WTC11 (cell line): ENCODE measurements at regions not wholly inside any gene's neighbourhood (a gene's known extent, or its start where the extent isn't known, plus 50 kb on each side); places are given as distances from the start of the nearest gene placed in this dataset.

Source experiments
- ATAC-seq: fragments of 200-7000 bp; cut with Tn5 transposase; 2 replicates; pipeline ENCODE4 v1.10.0; 2021; ENCODE audit warnings: mild to moderate bottlenecking, moderate library complexity
- CTCF ChIA-PET: fragments of 300-600 bp; sonication (Branson Sonifier 250); formaldehyde crosslinking; loops from one replicate; lab custom pipeline; 2021; ENCODE audit warnings: antibody characterized with exemption; lab: Charles Lee
- POLR2A ChIA-PET: fragments of 350-600 bp; sonication (Branson Sonifier 250); formaldehyde crosslinking; loops from one replicate; lab custom pipeline; 2021; ENCODE audit warnings: antibody characterized with exemption; lab: Charles Lee
- DNase-seq: peaks from one replicate; pipeline ENCODE4 v3.0.0; 2021; ENCODE audit warnings: low spot score
- H3K27ac Mint-ChIP-seq: 2 replicates; pipeline ENCODE4 v1.8.0; 2021; ENCODE audit warnings: mixed read lengths
- H3K27me3 Mint-ChIP-seq: 2 replicates; pipeline ENCODE4 v1.8.0; 2021; ENCODE audit warnings: low read depth, mild to moderate bottlenecking, moderate library complexity, mixed read lengths
- H3K36me3 Mint-ChIP-seq: 2 replicates; pipeline ENCODE4 v1.8.0; 2021; ENCODE audit warnings: mixed read lengths
- H3K4me1 Mint-ChIP-seq: 2 replicates; pipeline ENCODE4 v1.8.0; 2022; ENCODE audit warnings: mixed read lengths
- H3K4me3 Mint-ChIP-seq: 2 replicates; pipeline ENCODE4 v1.8.0; 2021; ENCODE audit warnings: mild to moderate bottlenecking, moderate library complexity, mixed read lengths
- H3K9me3 Mint-ChIP-seq: 2 replicates; pipeline ENCODE4 v1.8.0; 2021; ENCODE audit warnings: mixed read lengths
- AFF4 ChIP-seq: sonication (generic); formaldehyde crosslinking; IDR thresholded peaks from 2 replicates; pipeline ENCODE4 v1.8.1; 2023; ENCODE audit warnings: mild to moderate bottlenecking, missing genetic modification reagents, borderline replicate concordance
- CBFB ChIP-seq: sonication (generic); formaldehyde crosslinking; IDR thresholded peaks from 2 replicates; pipeline ENCODE4 v1.8.1; 2022; ENCODE audit warnings: mild to moderate bottlenecking, low read depth, missing genetic modification reagents
- EMX1 ChIP-seq: fragments of 250-450 bp; sonication (Bioruptor Pico); IDR thresholded peaks from 2 replicates; pipeline ENCODE4 v1.8.0; 2021; ENCODE audit warnings: mild to moderate bottlenecking
- ERG ChIP-seq: fragments of 250-450 bp; sonication (Bioruptor Pico); IDR thresholded peaks from 2 replicates; pipeline ENCODE4 v1.8.0; 2021; ENCODE audit warnings: mild to moderate bottlenecking
- FOXJ3 ChIP-seq: sonication (generic); formaldehyde crosslinking; IDR thresholded peaks from 2 replicates; pipeline ENCODE4 v1.9.0; 2021; ENCODE audit warnings: missing genetic modification reagents, mild to moderate bottlenecking, borderline replicate concordance
- FOXP1 ChIP-seq: sonication (generic); formaldehyde crosslinking; IDR thresholded peaks from 2 replicates; pipeline ENCODE4 v1.8.0; 2022; ENCODE audit warnings: missing genetic modification reagents, mild to moderate bottlenecking, moderate library complexity, borderline replicate concordance
- GRHL2 ChIP-seq: fragments of 250-450 bp; sonication (Bioruptor Pico); IDR thresholded peaks from 2 replicates; pipeline ENCODE4 v1.8.0; 2022; ENCODE audit warnings: mild to moderate bottlenecking, moderate library complexity; ENCODE audit not compliant: insufficient replicate concordance, severe bottlenecking
- JUN ChIP-seq: sonication (generic); formaldehyde crosslinking; IDR thresholded peaks from 2 replicates; pipeline ENCODE4 v1.8.0; 2023; ENCODE audit warnings: mild to moderate bottlenecking, missing genetic modification reagents
- MAX ChIP-seq: sonication (generic); formaldehyde crosslinking; IDR thresholded peaks from 2 replicates; pipeline ENCODE4 v1.8.0; 2022; ENCODE audit warnings: mild to moderate bottlenecking, missing genetic modification reagents
- MXD4 ChIP-seq: fragments of 250-450 bp; sonication (Bioruptor Pico); IDR thresholded peaks from 2 replicates; pipeline ENCODE4 v1.8.0; 2021; ENCODE audit warnings: mild to moderate bottlenecking, moderate library complexity, borderline replicate concordance
- NFYB ChIP-seq: sonication (generic); formaldehyde crosslinking; conservative IDR thresholded peaks from 2 replicates; pipeline ENCODE4 v1.8.0; 2022; ENCODE audit warnings: low read depth, missing genetic modification reagents
- PRDM15 ChIP-seq: sonication (generic); formaldehyde crosslinking; IDR thresholded peaks from 2 replicates; pipeline ENCODE4 v1.8.0; 2022; ENCODE audit warnings: missing genetic modification reagents
- RORB ChIP-seq: fragments of 250-450 bp; sonication (Bioruptor Pico); IDR thresholded peaks from 2 replicates; pipeline ENCODE4 v1.9.0; 2021; ENCODE audit warnings: mild to moderate bottlenecking
- SMAD4 ChIP-seq: sonication (generic); formaldehyde crosslinking; IDR thresholded peaks from 2 replicates; pipeline ENCODE4 v1.8.0; 2022; ENCODE audit warnings: mild to moderate bottlenecking, missing genetic modification reagents
- TP53 ChIP-seq: sonication (generic); formaldehyde crosslinking; IDR thresholded peaks from 2 replicates; pipeline ENCODE4 v1.8.1; 2023; ENCODE audit warnings: mild to moderate bottlenecking, missing genetic modification reagents
- ZBTB21 ChIP-seq: sonication (generic); formaldehyde crosslinking; IDR thresholded peaks from 2 replicates; pipeline ENCODE4 v1.8.1; 2023; ENCODE audit warnings: mild to moderate bottlenecking, missing genetic modification reagents, borderline replicate concordance
- ZNF138 ChIP-seq: sonication (generic); formaldehyde crosslinking; conservative IDR thresholded peaks from 2 replicates; pipeline ENCODE4 v1.8.1; 2022; ENCODE audit warnings: mild to moderate bottlenecking, moderate library complexity, missing genetic modification reagents
- ZNF396 ChIP-seq: fragments of 250-450 bp; sonication (Bioruptor Pico); IDR thresholded peaks from 2 replicates; pipeline ENCODE4 v1.8.0; 2021; ENCODE audit warnings: mild to moderate bottlenecking, moderate library complexity, borderline replicate concordance
- ZSCAN18 ChIP-seq: fragments of 250-450 bp; sonication (Bioruptor Pico); IDR thresholded peaks from 2 replicates; pipeline ENCODE4 v2.1.2; 2022; ENCODE audit warnings: mild to moderate bottlenecking, moderate library complexity
- TF ChIP-seq, protein P1 (sequence below): sonication (generic); formaldehyde crosslinking; conservative IDR thresholded peaks from 2 replicates; pipeline ENCODE4 v1.8.1; 2022; ENCODE audit warnings: mild to moderate bottlenecking, missing genetic modification reagents
- TF ChIP-seq, protein P2 (sequence below): sonication (generic); formaldehyde crosslinking; IDR thresholded peaks from 2 replicates; pipeline ENCODE4 v1.8.1; 2022; ENCODE audit warnings: mild to moderate bottlenecking, moderate library complexity, missing genetic modification reagents

GRCh38 chr4:45954276-45954675, 169.6 kb downstream of the GABRG1 start (continued):
- no peak for TF ChIP-seq FOXP1 (CRISPR knock-in tag)

DNA sequence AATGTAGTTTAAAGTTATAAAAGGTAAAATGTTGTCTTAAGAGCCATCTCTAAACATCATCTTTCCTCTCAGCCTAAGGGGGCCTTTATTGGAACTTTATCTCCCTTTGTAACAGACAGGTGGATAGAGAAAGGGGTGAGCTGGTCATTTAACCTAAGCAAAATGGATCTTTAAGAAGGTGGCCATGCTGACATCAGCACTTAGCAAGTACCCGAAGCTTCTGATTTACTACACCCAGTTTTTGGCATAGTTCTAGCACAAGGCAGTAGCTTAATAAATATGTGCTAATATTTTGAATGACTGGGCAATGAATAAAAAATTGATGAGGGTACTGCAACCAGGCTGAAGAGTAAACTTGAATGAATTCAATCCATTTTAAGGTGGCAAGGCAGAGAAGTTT, 172.7 kb downstream of the GABRG1 start:
- CTCF ChIA-PET = no interaction called here
- Mint-ChIP-seq H3K4me1 (no peaks in the 10 kb centered on the region), H3K36me3 (no peaks in the 10 kb centered on the region), H3K27ac (no peak overlapping the region), H3K4me3 (no peak overlapping the region), H3K27me3 (no peaks in the 10 kb centered on the region), H3K9me3 (no peaks in the 10 kb centered on the region)
- no peak for TF ChIP-seq ERG
- no peak for TF ChIP-seq PRDM15
- TF ChIP-seq SMAD4 (CRISPR knock-in tag) = no peak
- TF ChIP-seq, protein P1, sequence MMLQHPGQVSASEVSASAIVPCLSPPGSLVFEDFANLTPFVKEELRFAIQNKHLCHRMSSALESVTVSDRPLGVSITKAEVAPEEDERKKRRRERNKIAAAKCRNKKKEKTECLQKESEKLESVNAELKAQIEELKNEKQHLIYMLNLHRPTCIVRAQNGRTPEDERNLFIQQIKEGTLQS (CRISPR knock-in tag) = no peak
- TF ChIP-seq NFYB (CRISPR knock-in tag) = no peak
- no peak for TF ChIP-seq JUN (CRISPR knock-in tag)
- no peak for TF ChIP-seq FOXJ3 (CRISPR knock-in tag)
- TF ChIP-seq CBFB (CRISPR knock-in tag) = no peak
- no peak for ATAC-seq
- POLR2A ChIA-PET = no interaction called here
- no peak for DNase-seq

- H3K4me3 Mint-ChIP-seq = no peak overlapping the region
- H3K4me1 Mint-ChIP-seq = no peaks in the 10 kb centered on the region
- H3K27ac Mint-ChIP-seq = no peak overlapping the region
- no peaks in the 10 kb centered on the region for H3K27me3 Mint-ChIP-seq
- CTCF ChIA-PET = no interaction called here
- POLR2A ChIA-PET = no interaction called here
- DNase-seq (no peak), ATAC-seq (no peak)
- H3K36me3 Mint-ChIP-seq = no peaks in the 10 kb centered on the region
- no peaks in the 10 kb centered on the region for H3K9me3 Mint-ChIP-seq
- TF ChIP-seq MXD4 (CRISPR knock-in tag) = no peak
- no peak for TF ChIP-seq EMX1
- TF ChIP-seq GRHL2 (CRISPR knock-in tag) = no peak
- no peak for TF ChIP-seq AFF4 (CRISPR knock-in tag)
- TF ChIP-seq ZNF138 (CRISPR knock-in tag) = no peak
- TF ChIP-seq ZBTB21 (CRISPR knock-in tag) = no peak
- TF ChIP-seq ZNF396 (CRISPR knock-in tag) = no peak
- no peak for TF ChIP-seq MAX (CRISPR knock-in tag)
- TF ChIP-seq, protein P2, sequence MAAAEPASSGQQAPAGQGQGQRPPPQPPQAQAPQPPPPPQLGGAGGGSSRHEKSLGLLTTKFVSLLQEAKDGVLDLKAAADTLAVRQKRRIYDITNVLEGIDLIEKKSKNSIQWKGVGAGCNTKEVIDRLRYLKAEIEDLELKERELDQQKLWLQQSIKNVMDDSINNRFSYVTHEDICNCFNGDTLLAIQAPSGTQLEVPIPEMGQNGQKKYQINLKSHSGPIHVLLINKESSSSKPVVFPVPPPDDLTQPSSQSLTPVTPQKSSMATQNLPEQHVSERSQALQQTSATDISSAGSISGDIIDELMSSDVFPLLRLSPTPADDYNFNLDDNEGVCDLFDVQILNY (CRISPR knock-in tag) = no peak
- TF ChIP-seq ZSCAN18 (CRISPR knock-in tag) = no peak
- no peak for TF ChIP-seq TP53 (CRISPR knock-in tag)
- no peak for TF ChIP-seq RORB (CRISPR knock-in tag)
Observed at GRCh38 chr4:45946699-45947098, 177.2 kb downstream of the GABRG1 start.
